B cell (primary cell): ENCODE measurements at regions not wholly inside any gene's neighbourhood (a gene's known extent, or its start where the extent isn't known, plus 50 kb on each side); places are given as distances from the start of the nearest gene placed in this dataset.

Experiments
- ATAC-seq: fragments of 200-7000 bp; cut with Tn5 transposase; one replicate; pipeline ENCODE4 v1.10.0; 2021; ENCODE audit warnings: low read depth, mild to moderate bottlenecking, moderate number of reproducible peaks, moderate library complexity
- CTCF ChIA-PET: fragments of 350-600 bp; sonication (Branson Sonifier 250); formaldehyde crosslinking; loops from one replicate; lab custom pipeline; 2021; ENCODE audit warnings: antibody characterized with exemption, inconsistent platforms; lab: Charles Lee
- POLR2A ChIA-PET: fragments of 350-600 bp; sonication (Branson Sonifier 250); formaldehyde crosslinking; loops from one replicate; lab custom pipeline; 2021; ENCODE audit warnings: antibody characterized with exemption; lab: Charles Lee
- DNase-seq: peaks from one replicate; pipeline ENCODE4 v3.0.0; 2013
- H2AFZ ChIP-seq: 2 replicates; pipeline ENCODE4 v1.6.1; 2012; ENCODE audit warnings: mild to moderate bottlenecking, low read depth, low read length; ENCODE audit not compliant: insufficient read depth, poor library complexity, severe bottlenecking
- H3K27ac ChIP-seq, 2 donors: 1 replicate in 1 of 2; 2 replicates in 1 of 2; pipeline ENCODE4 v1.5.1; 2012 to 2013; ENCODE audit warnings: low read length in 2 of 2, mild to moderate bottlenecking in 2 of 2, moderate library complexity in 1 of 2
- H3K27me3 ChIP-seq, 4 experiments: fragments of 200-600 bp in 1 of 4; sonication (generic) in 1 of 4; replicated peaks in 1 of 4; 1 replicate in 2 of 4; 2 replicates in 2 of 4; pipeline versions ENCODE4 v1.6.1 to v1.7.0; 2013 to 2016; ENCODE audit warnings: low read length in 3 of 4, mild to moderate bottlenecking in 2 of 4, mixed read lengths in 1 of 4, moderate library complexity in 1 of 4; ENCODE audit not compliant: insufficient read depth in 4 of 4, control insufficient read depth in 3 of 4; ENCODE audit errors: control extremely low read depth in 1 of 4
- H3K36me3 ChIP-seq, 2 experiments: replicated peaks in 1 of 2; 1 replicate in 1 of 2; 2 replicates in 1 of 2; pipeline versions ENCODE4 v1.6.1 to v1.7.1; 2013; ENCODE audit warnings: low read length in 1 of 2; ENCODE audit not compliant: insufficient read depth in 2 of 2, control insufficient read depth in 1 of 2; ENCODE audit errors: control extremely low read depth in 1 of 2, extremely low read depth in 1 of 2
- H3K4me1 ChIP-seq, 2 donors: fragments of 200-600 bp in 1 of 2; sonication (generic) in 1 of 2; 1 replicate in 1 of 2; 2 replicates in 1 of 2; pipeline versions ENCODE4 v1.5.1 to v1.6.1; 2013 to 2017; ENCODE audit warnings: low read length in 2 of 2; ENCODE audit not compliant: control insufficient read depth in 2 of 2, insufficient read depth in 2 of 2
- H3K4me2 ChIP-seq: replicated peaks from 2 replicates; pipeline ENCODE3; 2012; ENCODE audit warnings: mild to moderate bottlenecking, low read depth, low read length; ENCODE audit not compliant: poor library complexity, severe bottlenecking
- H3K4me3 ChIP-seq, 5 experiments: fragments of 200-600 bp in 1 of 5; sonication (generic) in 1 of 5; 1 replicate in 3 of 5; 2 replicates in 2 of 5; pipeline versions ENCODE4 v1.5.1 to v1.7.0; 2011 to 2016; ENCODE audit warnings: low read length in 4 of 5, mild to moderate bottlenecking in 4 of 5, low read depth in 2 of 5, control low read depth in 1 of 5, moderate library complexity in 1 of 5; ENCODE audit not compliant: insufficient read depth in 1 of 5; ENCODE audit errors: control extremely low read depth in 1 of 5, extremely low read depth in 1 of 5
- H3K79me2 ChIP-seq: fragments of 200-600 bp; sonication (generic); one replicate; pipeline ENCODE4 v1.6.0; 2016; ENCODE audit warnings: low read length; ENCODE audit not compliant: control insufficient read depth, insufficient read depth
- H3K9ac ChIP-seq: fragments of 200-600 bp; sonication (generic); 2 replicates; pipeline ENCODE4 v1.6.1; 2017; ENCODE audit warnings: mild to moderate bottlenecking, low read length, moderate library complexity
- H3K9me3 ChIP-seq, 3 donors: one replicate each; pipeline versions ENCODE4 v1.6.1 to v1.7.1; 2013; ENCODE audit warnings: low read length in 2 of 3; ENCODE audit not compliant: control insufficient read depth in 2 of 3, insufficient read depth in 1 of 3; ENCODE audit errors: control extremely low read depth in 1 of 3
- H4K20me1 ChIP-seq: 2 replicates; pipeline ENCODE4 v1.6.0; 2012; ENCODE audit warnings: mild to moderate bottlenecking, low read length; ENCODE audit not compliant: insufficient read depth, control insufficient read depth, poor library complexity, severe bottlenecking
- H3K27ac Mint-ChIP-seq: one replicate; pipeline ENCODE4 v1.8.0; 2021; ENCODE audit warnings: mixed read lengths
- H3K27me3 Mint-ChIP-seq: one replicate; pipeline ENCODE4 v1.8.0; 2021; ENCODE audit warnings: mixed read lengths
- H3K4me1 Mint-ChIP-seq: one replicate; pipeline ENCODE4 v1.8.0; 2021; ENCODE audit warnings: mixed read lengths
- H3K4me3 Mint-ChIP-seq: one replicate; pipeline ENCODE4 v1.8.0; 2021; ENCODE audit warnings: mixed read lengths
- H3K9me3 Mint-ChIP-seq: one replicate; pipeline ENCODE4 v1.8.0; 2022; ENCODE audit warnings: mixed read lengths; ENCODE audit not compliant: insufficient read depth
- CTCF ChIP-seq: fragments of 200-600 bp; IDR thresholded peaks from one replicate; pipeline ENCODE4 v1.8.0; 2022; ENCODE audit warnings: antibody characterized with exemption, mild to moderate bottlenecking
- EZH2 ChIP-seq: IDR thresholded peaks from 2 replicates; pipeline ENCODE4 v1.6.1; 2012; ENCODE audit warnings: borderline replicate concordance, low read depth, mild to moderate bottlenecking, moderate library complexity, low read length; ENCODE audit not compliant: insufficient read depth, poor library complexity, severe bottlenecking
- WGBS: methylation state at CpG from one replicate; pipeline ENCODE4 v1.1.5; 2013; ENCODE audit warnings: missing lambda C conversion rate; ENCODE audit not compliant: insufficient coverage; 5-methylcytosine and 5-hydroxymethylcytosine counted together
- intact Hi-C: fragments of 100-400 bp; cut with micrococcal nuclease; formaldehyde crosslinking; loops from one replicate; pipeline ENCODE4 v1.10.0; 2022

GRCh38 chr11:92829121-92829520, 140.3 kb upstream of the MTNR1B start:
- no peak overlapping the region for H3K4me3 Mint-ChIP-seq
- 93% methylated on average over 3 of the region's 3 CpGs for WGBS

GRCh38 chr11:92829671-92830070, 139.8 kb upstream of the MTNR1B start:
- Histone ChIP-seq H3K27ac (no peak overlapping the region), H3K9me3 (no peaks in the 10 kb centered on the region), H3K9ac (no peak overlapping the region), H3K4me1 (no peaks in the 10 kb centered on the region), H3K4me2 (no peak overlapping the region), H3K79me2 (no peaks in the 10 kb centered on the region), H4K20me1 (no peaks in the 10 kb centered on the region), H3K36me3 (no peaks in the 10 kb centered on the region), H3K4me3 (no peak overlapping the region), H3K27me3 (no peaks in the 10 kb centered on the region), H2AFZ (no peak overlapping the region)
- intact Hi-C loops: no loop called here
- Mint-ChIP-seq H3K9me3 (no peaks in the 10 kb centered on the region), H3K4me1 (no peaks in the 10 kb centered on the region), H3K27me3 (no peaks in the 10 kb centered on the region), H3K27ac (no peak overlapping the region), H3K4me3 (no peak overlapping the region)
- TF ChIP-seq CTCF (no peak), EZH2 (no peak)
- ChIA-PET CTCF (no interaction called here), POLR2A (no interaction called here)
- no peak for DNase-seq
- ATAC-seq: no peak

More at GRCh38 chr11:92829121-92829520, 140.3 kb upstream of the MTNR1B start:
- no peaks in the 10 kb centered on the region for H3K9me3 ChIP-seq
- H4K20me1 ChIP-seq: no peaks in the 10 kb centered on the region
- no peak overlapping the region for H3K4me2 ChIP-seq
- DNase-seq (no peak), ATAC-seq (no peak)
- Mint-ChIP-seq H3K27me3 (no peaks in the 10 kb centered on the region), H3K9me3 (no peaks in the 10 kb centered on the region), H3K27ac (no peak overlapping the region), H3K4me1 (no peaks in the 10 kb centered on the region)
- H3K4me1 ChIP-seq: no peaks in the 10 kb centered on the region
- H3K27me3 ChIP-seq: no peaks in the 10 kb centered on the region
- H3K79me2 ChIP-seq: no peaks in the 10 kb centered on the region
- H3K36me3 ChIP-seq: no peaks in the 10 kb centered on the region
- CTCF ChIA-PET: no interaction called here
- H2AFZ ChIP-seq: no peak overlapping the region
- no peak overlapping the region for H3K27ac ChIP-seq
- no peak overlapping the region for H3K9ac ChIP-seq
- no peak overlapping the region for H3K4me3 ChIP-seq
- intact Hi-C loops: no loop called here
- TF ChIP-seq CTCF (no peak), EZH2 (no peak)
- POLR2A ChIA-PET: no interaction called here
